Astrocyte (in vitro differentiated cells and primary cell): ENCODE measurements at regions not wholly inside any gene's neighbourhood (a gene's known extent, or its start where the extent isn't known, plus 50 kb on each side); places are given as distances from the start of the nearest gene placed in this dataset.
"Not testable (repeated sequence)": the region's sequence is repeated elsewhere in the genome, so short reads cannot be mapped to it uniquely, and the experiment has no call there.

Experiments
- DNase-seq: peaks from one replicate; pipeline ENCODE4 v3.0.0-alpha.2; 2010; ENCODE audit warnings: low read depth
- FAIRE-seq: peaks from 2 replicates; lab custom pipeline; 2011; peaks lifted over from hg19 to GRCh38; lab: Jason Lieb, UNC
- H2AFZ ChIP-seq: 2 replicates; pipeline ENCODE4 v1.6.0; 2012; ENCODE audit warnings: low read depth, low read length, inconsistent platforms
- H3K27ac ChIP-seq: 2 replicates; pipeline ENCODE4 v1.5.1; 2011; ENCODE audit warnings: low read depth, low read length, inconsistent platforms
- H3K27me3 ChIP-seq: 2 replicates; pipeline ENCODE4 v1.6.0; 2011; ENCODE audit warnings: low read length, inconsistent platforms; ENCODE audit not compliant: insufficient read depth
- H3K36me3 ChIP-seq: 2 replicates; pipeline ENCODE4 v1.5.1; 2011; ENCODE audit warnings: low read length, inconsistent platforms; ENCODE audit not compliant: insufficient read depth
- H3K4me1 ChIP-seq: 2 replicates; pipeline ENCODE4 v1.5.1; 2011; ENCODE audit warnings: low read length, inconsistent platforms; ENCODE audit not compliant: insufficient read depth
- H3K4me2 ChIP-seq: 2 replicates; pipeline ENCODE4 v1.6.0; 2012; ENCODE audit warnings: low read length, inconsistent platforms
- H3K4me3 ChIP-seq: 2 replicates; pipeline ENCODE4 v1.5.1; 2011; ENCODE audit warnings: low read depth, mild to moderate bottlenecking, low read length, inconsistent platforms; ENCODE audit not compliant: insufficient read depth
- H3K79me2 ChIP-seq: 2 replicates; pipeline ENCODE4 v1.6.0; 2012; ENCODE audit warnings: mild to moderate bottlenecking, low read length, inconsistent platforms; ENCODE audit not compliant: insufficient read depth
- H3K9ac ChIP-seq: 2 replicates; pipeline ENCODE4 v1.6.0; 2012; ENCODE audit warnings: mild to moderate bottlenecking, low read length, inconsistent platforms
- H3K9me3 ChIP-seq: 2 replicates; pipeline ENCODE4 v1.5.1; 2012; ENCODE audit warnings: low read depth, mild to moderate bottlenecking, low read length, inconsistent platforms; ENCODE audit not compliant: insufficient read depth
- H4K20me1 ChIP-seq: 2 replicates; pipeline ENCODE4 v1.6.0; 2012; ENCODE audit warnings: low read length, inconsistent platforms; ENCODE audit not compliant: insufficient read depth
- H3K27ac Mint-ChIP-seq: one replicate; pipeline ENCODE4 v1.8.0; 2021; ENCODE audit warnings: mild to moderate bottlenecking, mixed read lengths; ENCODE audit not compliant: unreplicated experiment
- H3K27me3 Mint-ChIP-seq: one replicate; pipeline ENCODE4 v1.8.0; 2021; ENCODE audit warnings: low read depth, mixed read lengths; ENCODE audit not compliant: unreplicated experiment
- H3K36me3 Mint-ChIP-seq: one replicate; pipeline ENCODE4 v1.8.0; 2021; ENCODE audit warnings: low read depth, mixed read lengths; ENCODE audit not compliant: unreplicated experiment
- H3K4me1 Mint-ChIP-seq: one replicate; pipeline ENCODE4 v1.8.0; 2021; ENCODE audit warnings: low read depth, mixed read lengths; ENCODE audit not compliant: unreplicated experiment
- H3K4me3 Mint-ChIP-seq: one replicate; pipeline ENCODE4 v1.8.0; 2021; ENCODE audit warnings: mild to moderate bottlenecking, moderate library complexity, mixed read lengths; ENCODE audit not compliant: unreplicated experiment
- H3K9me3 Mint-ChIP-seq: one replicate; pipeline ENCODE4 v1.8.0; 2021; ENCODE audit warnings: mild to moderate bottlenecking, mixed read lengths; ENCODE audit not compliant: unreplicated experiment
- EZH2 ChIP-seq: IDR thresholded peaks from 2 replicates; pipeline ENCODE4 v1.6.1; 2012; ENCODE audit warnings: mild to moderate bottlenecking, low read length, inconsistent platforms; ENCODE audit not compliant: insufficient read depth
- TF ChIP-seq, protein P1 (sequence below): IDR thresholded peaks from 2 replicates; pipeline ENCODE4 v1.5.1; 2011; ENCODE audit warnings: low read depth, mild to moderate bottlenecking, inconsistent platforms, low read length, moderate library complexity; ENCODE audit not compliant: insufficient read depth

- Histone ChIP-seq H3K9me3 (no peaks in the 10 kb centered on the region), H3K9ac (no peak overlapping the region), H3K27me3 (no peaks in the 10 kb centered on the region), H3K4me2 (no peak overlapping the region), H3K36me3 (no peaks in the 10 kb centered on the region), H2AFZ (no peak overlapping the region), H3K4me3 (no peak overlapping the region), H3K27ac (no peak overlapping the region), H3K4me1 (no peaks in the 10 kb centered on the region), H3K79me2 (no peaks in the 10 kb centered on the region), H4K20me1 (no peaks in the 10 kb centered on the region)
- Mint-ChIP-seq H3K9me3 (no peaks in the 10 kb centered on the region), H3K36me3 (no peaks in the 10 kb centered on the region), H3K27ac (no peak overlapping the region), H3K4me1 (no peaks in the 10 kb centered on the region), H3K27me3 (peaks cover 18% of the 10 kb centered on the region), H3K4me3 (no peak overlapping the region)
- TF ChIP-seq, protein P1, sequence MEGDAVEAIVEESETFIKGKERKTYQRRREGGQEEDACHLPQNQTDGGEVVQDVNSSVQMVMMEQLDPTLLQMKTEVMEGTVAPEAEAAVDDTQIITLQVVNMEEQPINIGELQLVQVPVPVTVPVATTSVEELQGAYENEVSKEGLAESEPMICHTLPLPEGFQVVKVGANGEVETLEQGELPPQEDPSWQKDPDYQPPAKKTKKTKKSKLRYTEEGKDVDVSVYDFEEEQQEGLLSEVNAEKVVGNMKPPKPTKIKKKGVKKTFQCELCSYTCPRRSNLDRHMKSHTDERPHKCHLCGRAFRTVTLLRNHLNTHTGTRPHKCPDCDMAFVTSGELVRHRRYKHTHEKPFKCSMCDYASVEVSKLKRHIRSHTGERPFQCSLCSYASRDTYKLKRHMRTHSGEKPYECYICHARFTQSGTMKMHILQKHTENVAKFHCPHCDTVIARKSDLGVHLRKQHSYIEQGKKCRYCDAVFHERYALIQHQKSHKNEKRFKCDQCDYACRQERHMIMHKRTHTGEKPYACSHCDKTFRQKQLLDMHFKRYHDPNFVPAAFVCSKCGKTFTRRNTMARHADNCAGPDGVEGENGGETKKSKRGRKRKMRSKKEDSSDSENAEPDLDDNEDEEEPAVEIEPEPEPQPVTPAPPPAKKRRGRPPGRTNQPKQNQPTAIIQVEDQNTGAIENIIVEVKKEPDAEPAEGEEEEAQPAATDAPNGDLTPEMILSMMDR = no peak
- no peak for TF ChIP-seq EZH2
- DNase-seq = no peak
- no peak for FAIRE-seq
Measured at GRCh38 chr14:95619785-95620417, 66.3 kb upstream of the TCL1B start.

GRCh38 chr14:95620659-95621059 is 65.6 kb upstream of the TCL1B start:
- H3K4me3 ChIP-seq = no peak overlapping the region
- H3K4me1 ChIP-seq = no peaks in the 10 kb centered on the region
- H3K9ac ChIP-seq = no peak overlapping the region
- H3K27me3 ChIP-seq = no peaks in the 10 kb centered on the region
- Mint-ChIP-seq H3K4me3 (no peak overlapping the region), H3K27ac (no peak overlapping the region), H3K27me3 (peaks cover 26% of the 10 kb centered on the region), H3K9me3 (peaks cover 2% of the 10 kb centered on the region), H3K36me3 (no peaks in the 10 kb centered on the region), H3K4me1 (no peaks in the 10 kb centered on the region)
- no peaks in the 10 kb centered on the region for H3K79me2 ChIP-seq
- FAIRE-seq (no peak), DNase-seq (no peak)
- no peak for TF ChIP-seq EZH2
- H3K36me3 ChIP-seq = no peaks in the 10 kb centered on the region
- no peaks in the 10 kb centered on the region for H3K9me3 ChIP-seq
- H3K27ac ChIP-seq = no peak overlapping the region
- H4K20me1 ChIP-seq = no peaks in the 10 kb centered on the region
- H3K4me2 ChIP-seq = no peak overlapping the region
- H2AFZ ChIP-seq = no peak overlapping the region

- Mint-ChIP-seq H3K27ac (no peak overlapping the region), H3K4me3 (no peak overlapping the region)
Measured at GRCh38 chr14:95623195-95623594, 63.0 kb upstream of the TCL1B start.

DNA sequence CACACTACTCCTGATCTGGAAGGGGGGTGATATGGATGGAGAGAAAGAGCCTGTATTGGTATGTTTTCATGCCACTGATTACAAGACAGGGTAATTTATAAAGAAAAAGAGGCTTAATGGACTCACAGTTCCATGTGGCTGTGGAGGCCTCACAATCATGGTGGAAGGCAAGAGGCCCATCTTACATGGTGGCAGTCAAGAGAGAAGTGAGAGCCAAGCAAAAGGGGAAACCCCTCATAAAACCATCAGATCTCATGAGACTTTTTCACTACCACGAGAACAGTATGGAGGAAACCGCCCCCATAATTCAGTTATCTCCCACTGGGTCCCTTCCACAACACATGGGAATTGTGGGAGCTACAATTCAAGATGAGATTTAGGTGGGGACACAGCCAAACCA is 60.5 kb upstream of the TCL1B start:
- not testable (repeated sequence) for H3K27me3 ChIP-seq, H3K36me3 Mint-ChIP-seq, H3K9ac ChIP-seq, DNase-seq, H3K9me3 ChIP-seq, H2AFZ ChIP-seq, H3K27ac ChIP-seq, H3K79me2 ChIP-seq, H3K4me1 Mint-ChIP-seq, H3K4me2 ChIP-seq, H3K4me1 ChIP-seq, H3K36me3 ChIP-seq, H3K27ac Mint-ChIP-seq, FAIRE-seq, H3K4me3 Mint-ChIP-seq, H3K4me3 ChIP-seq, H4K20me1 ChIP-seq
- H3K9me3 Mint-ChIP-seq = peaks cover 11% of the 10 kb centered on the region
- peaks cover 19% of the 10 kb centered on the region for H3K27me3 Mint-ChIP-seq

More at GRCh38 chr14:95623195-95623594, 63.0 kb upstream of the TCL1B start:
- no peaks in the 10 kb centered on the region for H3K36me3 ChIP-seq
- no peaks in the 10 kb centered on the region for H4K20me1 ChIP-seq
- no peaks in the 10 kb centered on the region for H3K4me1 ChIP-seq
- peaks cover 22% of the 10 kb centered on the region for H3K27me3 Mint-ChIP-seq
- TF ChIP-seq, protein P1 = no peak
- no peak for TF ChIP-seq EZH2
- H3K36me3 Mint-ChIP-seq = no peaks in the 10 kb centered on the region
- H3K9me3 ChIP-seq = no peaks in the 10 kb centered on the region
- DNase-seq = no peak
- FAIRE-seq = no peak
- H2AFZ ChIP-seq = no peak overlapping the region
- H3K9me3 Mint-ChIP-seq = peaks cover 2% of the 10 kb centered on the region
- no peak overlapping the region for H3K4me3 ChIP-seq
- no peak overlapping the region for H3K4me2 ChIP-seq
- H3K27ac ChIP-seq = no peak overlapping the region
- H3K27me3 ChIP-seq = no peaks in the 10 kb centered on the region
- no peak overlapping the region for H3K9ac ChIP-seq
- H3K4me1 Mint-ChIP-seq = no peaks in the 10 kb centered on the region
- no peaks in the 10 kb centered on the region for H3K79me2 ChIP-seq
